OCI-LY7 (cell line): ENCODE measurements at regions not wholly inside any gene's neighbourhood (a gene's known extent, or its start where the extent isn't known, plus 50 kb on each side); places are given as distances from the start of the nearest gene placed in this dataset.
"Not testable (repeated sequence)": the region's sequence is repeated elsewhere in the genome, so short reads cannot be mapped to it uniquely, and the experiment has no call there.

Source experiments
- BruUV-seq: library from RNA; stranded (reverse); fragments of 400-500 nt; replicated peaks from 2 replicates; lab custom pipeline; 2021; lab: Mats Ljungman, UMichigan
- CTCF ChIA-PET: fragments of 300-600 bp; sonication (Branson Sonifier 250); formaldehyde crosslinking; loops from one replicate; lab custom pipeline; 2022; ENCODE audit warnings: antibody characterized with exemption; ENCODE audit not compliant: unreplicated experiment; lab: Charles Lee
- POLR2A ChIA-PET: fragments of 300-600 bp; sonication (Branson Sonifier 250); formaldehyde crosslinking; loops from one replicate; lab custom pipeline; 2022; ENCODE audit warnings: antibody characterized with exemption; lab: Charles Lee
- DNase-seq: peaks from one replicate; pipeline ENCODE4 v3.0.0-alpha.2; 2015; ENCODE audit warnings: low spot score
- H2AFZ ChIP-seq: fragments of 200-600 bp; sonication (generic), shearing (Covaris generic); 2 replicates; pipeline ENCODE4 v1.6.1; 2014; ENCODE audit warnings: mild to moderate bottlenecking, antibody characterized with exemption, low read length, moderate library complexity
- H3K27ac ChIP-seq: fragments of 200-600 bp; sonication (generic); 2 replicates; pipeline ENCODE4 v1.5.1; 2014; ENCODE audit warnings: mixed run types, low read depth, mild to moderate bottlenecking, moderate library complexity, low read length, inconsistent platforms; ENCODE audit not compliant: poor library complexity, severe bottlenecking
- H3K36me3 ChIP-seq: fragments of 200-600 bp; sonication (generic); 2 replicates; pipeline ENCODE4 v1.6.1; 2014; ENCODE audit warnings: mild to moderate bottlenecking, antibody characterized with exemption, low read length, moderate library complexity, mixed read lengths; ENCODE audit not compliant: insufficient read depth
- H3K4me1 ChIP-seq: fragments of 200-600 bp; sonication (generic); 2 replicates; pipeline ENCODE4 v1.5.1; 2014; ENCODE audit warnings: mild to moderate bottlenecking, low read length; ENCODE audit not compliant: insufficient read depth, poor library complexity, severe bottlenecking
- H3K4me2 ChIP-seq: fragments of 200-600 bp; sonication (generic); 2 replicates; pipeline ENCODE4 v1.6.1; 2014; ENCODE audit warnings: mild to moderate bottlenecking, low read length
- H3K4me3 ChIP-seq: fragments of 200-600 bp; sonication (generic); 2 replicates; pipeline ENCODE4 v1.5.1; 2014; ENCODE audit warnings: mild to moderate bottlenecking, low read depth, low read length; ENCODE audit not compliant: poor library complexity, severe bottlenecking
- H3K79me2 ChIP-seq: fragments of 200-600 bp; sonication (generic); 2 replicates; pipeline ENCODE4 v1.6.1; 2016; ENCODE audit warnings: low read depth, mild to moderate bottlenecking, low read length, moderate library complexity, mixed read lengths; ENCODE audit not compliant: insufficient read depth
- H3K9me2 ChIP-seq: fragments of 200-600 bp; sonication (generic); 2 replicates; pipeline ENCODE4 v1.6.1; 2016; ENCODE audit warnings: mild to moderate bottlenecking, low read length, mixed read lengths; ENCODE audit not compliant: insufficient read depth
- H3K9me3 ChIP-seq: fragments of 200-600 bp; sonication (generic); 2 replicates; pipeline ENCODE4 v1.6.1; 2014; ENCODE audit warnings: mild to moderate bottlenecking, mixed run types, low read length, mixed read lengths
- H4K20me1 ChIP-seq: fragments of 200-600 bp; sonication (generic); 2 replicates; pipeline ENCODE4 v1.6.1; 2014; ENCODE audit warnings: mild to moderate bottlenecking, antibody characterized with exemption, low read length, moderate library complexity, mixed read lengths; ENCODE audit not compliant: insufficient read depth
- EZH2phosphoT487 ChIP-seq: fragments of 200-600 bp; sonication (generic); IDR thresholded peaks from 2 replicates; pipeline ENCODE4 v1.6.1; 2018; ENCODE audit warnings: low read depth, borderline replicate concordance, mild to moderate bottlenecking, mixed run types, antibody characterized with exemption, low read length, moderate library complexity, mixed read lengths
- intact Hi-C: fragments of 100-400 bp; cut with micrococcal nuclease; formaldehyde crosslinking; loops from one replicate; pipeline ENCODE4 v1.10.0; 2022; ENCODE audit not compliant: unreplicated experiment
- TF ChIP-seq, protein P1 (sequence below): fragments of 200-600 bp; sonication (generic); conservative IDR thresholded peaks from 2 replicates; pipeline ENCODE4 v1.5.1; 2014; ENCODE audit warnings: mild to moderate bottlenecking, antibody characterized with exemption, low read length, moderate library complexity, mixed read lengths

DNA sequence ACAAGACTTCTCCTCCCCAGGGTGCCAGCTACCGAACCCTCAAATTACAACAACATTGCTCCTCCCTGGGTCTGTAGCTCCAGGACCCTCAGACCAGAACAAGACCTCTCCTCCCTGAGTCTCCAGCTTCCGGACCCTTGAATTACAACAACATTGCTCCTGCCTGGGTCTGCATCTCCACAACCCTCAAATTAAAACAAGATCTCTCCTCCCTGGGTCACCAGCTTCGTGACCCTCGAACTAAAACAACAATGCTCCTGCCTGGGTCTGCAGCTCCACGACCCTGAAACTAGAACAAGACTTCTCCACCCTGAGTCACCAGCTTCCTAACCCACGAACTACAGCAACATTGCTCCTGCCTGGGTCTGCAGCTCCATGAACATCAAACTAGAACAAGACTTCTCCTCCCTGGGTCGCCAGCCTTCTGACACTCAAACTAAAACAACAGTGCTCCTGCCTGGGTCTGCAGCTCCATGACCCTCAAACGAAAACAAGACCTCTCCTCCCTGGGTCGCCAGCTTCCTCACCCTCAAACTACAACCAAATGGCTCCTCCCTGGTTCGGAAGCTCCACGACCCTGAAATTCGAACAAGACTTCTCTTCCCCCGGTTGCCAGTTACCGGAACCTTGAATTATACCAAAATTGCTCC lies 324.5 kb downstream of the PREX1 start:
- no peaks in the 10 kb centered on the region for H3K36me3 ChIP-seq
- H3K9me2 ChIP-seq: no peaks in the 10 kb centered on the region
- no peak overlapping the region for H3K4me2 ChIP-seq
- no peaks in the 10 kb centered on the region for H3K4me1 ChIP-seq
- POLR2A ChIA-PET: interaction anchor here (0.6 to 0.7 kb wide), 2 partner anchors 421 to 1868 kb away, joined by 3 read pairs; no protein-coding TSS in a partner anchor
- no peak overlapping the region for H3K27ac ChIP-seq
- H3K4me3 ChIP-seq: no peak overlapping the region
- no TSS peak for BruUV-seq
- no peaks in the 10 kb centered on the region for H3K9me3 ChIP-seq
- H3K79me2 ChIP-seq: no peaks in the 10 kb centered on the region
- no peak for DNase-seq
- CTCF ChIA-PET: no interaction called here
- TF ChIP-seq EZH2phosphoT487: no peak
- TF ChIP-seq, protein P1, sequence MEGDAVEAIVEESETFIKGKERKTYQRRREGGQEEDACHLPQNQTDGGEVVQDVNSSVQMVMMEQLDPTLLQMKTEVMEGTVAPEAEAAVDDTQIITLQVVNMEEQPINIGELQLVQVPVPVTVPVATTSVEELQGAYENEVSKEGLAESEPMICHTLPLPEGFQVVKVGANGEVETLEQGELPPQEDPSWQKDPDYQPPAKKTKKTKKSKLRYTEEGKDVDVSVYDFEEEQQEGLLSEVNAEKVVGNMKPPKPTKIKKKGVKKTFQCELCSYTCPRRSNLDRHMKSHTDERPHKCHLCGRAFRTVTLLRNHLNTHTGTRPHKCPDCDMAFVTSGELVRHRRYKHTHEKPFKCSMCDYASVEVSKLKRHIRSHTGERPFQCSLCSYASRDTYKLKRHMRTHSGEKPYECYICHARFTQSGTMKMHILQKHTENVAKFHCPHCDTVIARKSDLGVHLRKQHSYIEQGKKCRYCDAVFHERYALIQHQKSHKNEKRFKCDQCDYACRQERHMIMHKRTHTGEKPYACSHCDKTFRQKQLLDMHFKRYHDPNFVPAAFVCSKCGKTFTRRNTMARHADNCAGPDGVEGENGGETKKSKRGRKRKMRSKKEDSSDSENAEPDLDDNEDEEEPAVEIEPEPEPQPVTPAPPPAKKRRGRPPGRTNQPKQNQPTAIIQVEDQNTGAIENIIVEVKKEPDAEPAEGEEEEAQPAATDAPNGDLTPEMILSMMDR: no peak
- H4K20me1 ChIP-seq: no peaks in the 10 kb centered on the region
- no peak overlapping the region for H2AFZ ChIP-seq
- intact Hi-C loops: no loop called here

DNA sequence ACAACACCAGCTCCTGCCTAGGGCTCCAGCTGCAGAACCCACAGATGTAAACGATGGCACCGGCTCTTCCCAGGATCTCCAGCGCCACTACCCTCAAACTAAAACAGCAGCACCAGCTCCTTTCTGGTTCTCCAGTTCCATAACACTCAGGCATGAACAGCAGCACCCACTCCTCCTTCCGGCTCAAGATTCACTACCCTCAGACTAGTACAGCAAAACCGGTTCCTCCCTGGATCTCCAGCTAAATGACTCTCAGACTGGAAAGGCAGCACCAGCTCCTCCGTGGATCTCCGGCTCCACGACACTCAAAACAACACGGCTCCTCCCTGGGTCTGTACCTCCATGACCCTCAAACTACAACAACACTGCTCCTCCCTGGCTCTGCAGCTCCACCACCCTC lies 325.0 kb downstream of the PREX1 start:
- POLR2A ChIA-PET: interaction anchor here (0.7 kb wide), 1 partner anchor 421 kb away, joined by 3 read pairs; no protein-coding TSS in a partner anchor
- Histone ChIP-seq H4K20me1 (no peaks in the 10 kb centered on the region), H3K27ac (no peak overlapping the region), H3K4me2 (no peak overlapping the region), H3K4me3 (no peak overlapping the region), H3K36me3 (no peaks in the 10 kb centered on the region), H3K9me3 (no peaks in the 10 kb centered on the region), H3K9me2 (no peaks in the 10 kb centered on the region), H3K79me2 (no peaks in the 10 kb centered on the region), H3K4me1 (no peaks in the 10 kb centered on the region), H2AFZ (no peak overlapping the region)
- TF ChIP-seq, protein P1: no peak
- TF ChIP-seq EZH2phosphoT487: no peak
- intact Hi-C loops: no loop called here
- CTCF ChIA-PET: no interaction called here
- BruUV-seq: no TSS peak
- DNase-seq: no peak

DNA sequence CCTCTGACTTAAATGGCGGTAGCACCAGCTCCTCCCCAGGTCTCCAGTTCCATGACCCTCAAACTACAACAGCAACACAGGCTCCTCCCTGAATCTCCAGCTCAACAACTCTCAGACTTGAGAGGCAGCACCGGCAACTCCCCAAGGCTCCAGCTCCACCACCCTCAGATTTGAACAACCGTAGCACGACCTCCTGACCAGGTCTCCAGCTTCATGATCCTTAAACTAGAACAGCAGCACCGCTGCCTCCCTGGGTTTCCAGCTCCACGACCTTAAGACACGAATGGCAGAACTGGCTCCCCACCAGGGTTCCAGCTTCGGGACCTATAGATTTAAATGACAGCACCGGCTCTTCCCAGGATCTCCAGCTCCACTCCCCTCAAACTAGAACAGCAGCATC lies 325.8 kb downstream of the PREX1 start:
- Histone ChIP-seq H3K36me3 (no peaks in the 10 kb centered on the region), H2AFZ (no peak overlapping the region), H3K4me2 (no peak overlapping the region), H3K4me1 (no peaks in the 10 kb centered on the region), H3K27ac (no peak overlapping the region), H3K9me3 (no peaks in the 10 kb centered on the region), H3K79me2 (no peaks in the 10 kb centered on the region), H3K4me3 (no peak overlapping the region), H3K9me2 (no peaks in the 10 kb centered on the region), H4K20me1 (no peaks in the 10 kb centered on the region)
- intact Hi-C loops: no loop called here
- POLR2A ChIA-PET: no interaction called here
- CTCF ChIA-PET: interaction anchor here (0.6 kb wide), 1 partner anchor 183 kb away, joined by 3 read pairs; no protein-coding TSS in a partner anchor
- TF ChIP-seq, protein P1: no peak
- TF ChIP-seq EZH2phosphoT487: no peak
- no peak for DNase-seq
- BruUV-seq: no TSS peak

DNA sequence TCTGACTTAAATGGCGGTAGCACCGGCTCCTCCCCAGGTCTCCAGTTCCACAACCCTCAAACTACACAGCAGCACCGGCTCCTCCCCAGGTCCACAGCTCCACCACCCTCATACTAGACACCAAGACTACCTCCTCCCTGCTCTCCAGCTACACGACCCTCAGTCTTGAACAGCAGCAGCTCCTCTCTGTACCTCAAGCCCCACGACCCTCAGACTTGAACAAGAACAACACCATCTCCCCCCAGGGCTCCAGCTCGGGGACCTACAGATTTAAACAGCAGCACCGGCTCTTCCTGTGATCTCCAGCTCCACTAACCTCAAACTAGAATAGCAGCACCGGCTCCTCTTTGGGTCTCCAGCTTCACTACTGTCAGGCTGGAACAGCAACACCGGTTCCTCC lies 326.9 kb downstream of the PREX1 start:
- POLR2A ChIA-PET, H4K20me1 ChIP-seq, H3K4me2 ChIP-seq, H3K9me3 ChIP-seq, DNase-seq, BruUV-seq, H3K27ac ChIP-seq, H3K4me3 ChIP-seq, H3K4me1 ChIP-seq, intact Hi-C loops, H2AFZ ChIP-seq, H3K36me3 ChIP-seq, H3K9me2 ChIP-seq, H3K79me2 ChIP-seq: not testable (repeated sequence)
- CTCF ChIA-PET: interaction anchor here (0.5 to 0.7 kb wide), 2 partner anchors 74 to 150 kb away, joined by 3 read pairs; no protein-coding TSS in a partner anchor
